Colonic mucosa (tissue), 4 donors: ENCODE measurements at regions not wholly inside any gene's neighbourhood (a gene's known extent, or its start where the extent isn't known, plus 50 kb on each side); places are given as distances from the start of the nearest gene placed in this dataset.

Experiments used
- DNase-seq: peaks from one replicate; pipeline ENCODE4 v3.0.0-alpha.2; 2020
- H3K27ac ChIP-seq: fragments of 200-600 bp; one replicate; pipeline ENCODE4 v1.8.0; 2021
- H3K27me3 ChIP-seq: fragments of 200-600 bp; one replicate; pipeline ENCODE4 v1.8.0; 2021
- H3K36me3 ChIP-seq: fragments of 200-600 bp; one replicate; pipeline ENCODE4 v1.8.0; 2021
- H3K4me1 ChIP-seq: fragments of 200-600 bp; one replicate; pipeline ENCODE4 v1.8.0; 2021; ENCODE audit warnings: mild to moderate bottlenecking
- H3K4me3 ChIP-seq: fragments of 200-600 bp; one replicate; pipeline ENCODE4 v1.8.0; 2021
- H3K9ac ChIP-seq, 2 donors: one replicate each; pipeline ENCODE4 v1.7.0; 2013; ENCODE audit warnings: control low read depth in 2 of 2, low read depth in 2 of 2, low read length in 2 of 2
- H3K9me3 ChIP-seq: fragments of 200-600 bp; one replicate; pipeline ENCODE4 v1.8.0; 2021
- intact Hi-C: fragments of 100-400 bp; cut with DNase I; formaldehyde crosslinking; loops from one replicate; pipeline ENCODE4 v1.14.1; 2022
- TF ChIP-seq, protein P1 (sequence below): fragments of 200-600 bp; IDR thresholded peaks from one replicate; pipeline ENCODE4 v1.8.0; 2022; ENCODE audit warnings: antibody characterized with exemption, mild to moderate bottlenecking
- donor health status: healthy.
- donor health status: DM: no; HTN: no; CAD: no.
- donor health status: DM: no; HTN: no; CAD: no.

DNA sequence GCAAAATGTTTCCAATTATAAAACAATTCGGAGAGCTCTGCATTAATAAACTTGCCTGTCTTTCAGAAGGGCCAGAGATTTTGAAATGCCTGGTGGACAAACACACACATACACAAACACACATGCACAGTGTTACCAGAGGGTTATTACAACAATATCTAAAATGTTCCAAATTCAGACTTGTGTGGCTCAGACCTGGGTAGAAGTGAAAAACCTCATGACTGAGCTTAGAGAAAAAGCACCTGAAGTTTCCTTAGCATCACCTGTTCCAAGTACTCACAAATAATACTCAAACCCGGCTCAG lies 247.9 kb downstream of the FOXD2 start:
- Histone ChIP-seq H3K9ac (no peak overlapping the region), H3K27ac (no peak overlapping the region), H3K36me3 (no peaks in the 10 kb centered on the region), H3K27me3 (no peaks in the 10 kb centered on the region), H3K4me1 (no peaks in the 10 kb centered on the region), H3K4me3 (no peak overlapping the region), H3K9me3 (no peaks in the 10 kb centered on the region)
- intact Hi-C loops, result no loop called here
- peak; percentile 11 for DNase-seq
- TF ChIP-seq, protein P1, sequence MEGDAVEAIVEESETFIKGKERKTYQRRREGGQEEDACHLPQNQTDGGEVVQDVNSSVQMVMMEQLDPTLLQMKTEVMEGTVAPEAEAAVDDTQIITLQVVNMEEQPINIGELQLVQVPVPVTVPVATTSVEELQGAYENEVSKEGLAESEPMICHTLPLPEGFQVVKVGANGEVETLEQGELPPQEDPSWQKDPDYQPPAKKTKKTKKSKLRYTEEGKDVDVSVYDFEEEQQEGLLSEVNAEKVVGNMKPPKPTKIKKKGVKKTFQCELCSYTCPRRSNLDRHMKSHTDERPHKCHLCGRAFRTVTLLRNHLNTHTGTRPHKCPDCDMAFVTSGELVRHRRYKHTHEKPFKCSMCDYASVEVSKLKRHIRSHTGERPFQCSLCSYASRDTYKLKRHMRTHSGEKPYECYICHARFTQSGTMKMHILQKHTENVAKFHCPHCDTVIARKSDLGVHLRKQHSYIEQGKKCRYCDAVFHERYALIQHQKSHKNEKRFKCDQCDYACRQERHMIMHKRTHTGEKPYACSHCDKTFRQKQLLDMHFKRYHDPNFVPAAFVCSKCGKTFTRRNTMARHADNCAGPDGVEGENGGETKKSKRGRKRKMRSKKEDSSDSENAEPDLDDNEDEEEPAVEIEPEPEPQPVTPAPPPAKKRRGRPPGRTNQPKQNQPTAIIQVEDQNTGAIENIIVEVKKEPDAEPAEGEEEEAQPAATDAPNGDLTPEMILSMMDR, result no peak

DNA sequence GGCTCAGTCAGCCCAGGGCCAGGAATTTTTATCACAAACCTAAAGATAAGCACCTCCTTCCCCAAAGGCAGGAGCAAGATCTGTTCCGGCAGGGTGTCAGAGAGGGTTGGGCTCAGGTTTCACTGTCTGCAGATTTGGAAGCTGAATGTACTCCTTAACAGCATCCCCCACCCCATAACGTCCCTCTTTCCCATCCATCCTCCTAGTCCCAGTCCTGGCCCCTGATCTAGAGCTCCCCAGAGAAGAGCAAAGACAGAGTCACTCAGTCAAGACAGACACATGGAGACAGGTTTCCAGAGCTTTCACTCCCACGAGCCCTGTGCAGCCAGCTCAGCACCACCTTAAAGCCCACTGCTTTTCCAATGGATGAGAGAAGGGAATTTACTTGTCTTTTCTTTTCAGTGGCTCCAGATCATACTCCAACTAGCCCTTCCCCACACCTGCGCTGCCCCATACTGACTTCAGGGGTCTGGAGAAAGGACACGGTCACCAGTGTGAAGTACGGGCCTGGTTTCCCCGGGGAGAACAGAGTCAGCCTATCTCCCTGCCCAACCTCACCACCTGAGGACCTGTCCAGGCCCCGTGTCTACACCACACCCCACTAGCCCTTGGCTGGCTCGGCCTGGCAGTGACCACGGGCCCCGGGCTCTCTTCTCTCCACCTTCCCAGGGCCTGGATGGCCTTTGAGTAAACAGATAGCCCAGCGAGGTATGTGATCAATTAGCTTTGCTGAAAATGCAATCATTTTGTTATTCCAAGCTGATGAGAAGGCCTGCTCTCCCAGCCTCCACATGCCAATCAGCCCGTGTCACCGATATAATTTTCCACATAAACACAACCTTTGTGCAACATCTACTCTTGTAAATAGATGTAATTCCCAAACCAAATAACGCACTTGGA lies 249.1 kb downstream of the FOXD2 start:
- no peaks in the 10 kb centered on the region for H3K9me3 ChIP-seq
- TF ChIP-seq, protein P1, result no peak
- no peak overlapping the region for H3K9ac ChIP-seq
- no peaks in the 10 kb centered on the region for H3K36me3 ChIP-seq
- no peak overlapping the region for H3K4me3 ChIP-seq
- no peaks in the 10 kb centered on the region for H3K27me3 ChIP-seq
- DNase-seq, result peak; percentile 17
- intact Hi-C loops, result no loop called here
- no peaks in the 10 kb centered on the region for H3K4me1 ChIP-seq
- no peak overlapping the region for H3K27ac ChIP-seq

DNA sequence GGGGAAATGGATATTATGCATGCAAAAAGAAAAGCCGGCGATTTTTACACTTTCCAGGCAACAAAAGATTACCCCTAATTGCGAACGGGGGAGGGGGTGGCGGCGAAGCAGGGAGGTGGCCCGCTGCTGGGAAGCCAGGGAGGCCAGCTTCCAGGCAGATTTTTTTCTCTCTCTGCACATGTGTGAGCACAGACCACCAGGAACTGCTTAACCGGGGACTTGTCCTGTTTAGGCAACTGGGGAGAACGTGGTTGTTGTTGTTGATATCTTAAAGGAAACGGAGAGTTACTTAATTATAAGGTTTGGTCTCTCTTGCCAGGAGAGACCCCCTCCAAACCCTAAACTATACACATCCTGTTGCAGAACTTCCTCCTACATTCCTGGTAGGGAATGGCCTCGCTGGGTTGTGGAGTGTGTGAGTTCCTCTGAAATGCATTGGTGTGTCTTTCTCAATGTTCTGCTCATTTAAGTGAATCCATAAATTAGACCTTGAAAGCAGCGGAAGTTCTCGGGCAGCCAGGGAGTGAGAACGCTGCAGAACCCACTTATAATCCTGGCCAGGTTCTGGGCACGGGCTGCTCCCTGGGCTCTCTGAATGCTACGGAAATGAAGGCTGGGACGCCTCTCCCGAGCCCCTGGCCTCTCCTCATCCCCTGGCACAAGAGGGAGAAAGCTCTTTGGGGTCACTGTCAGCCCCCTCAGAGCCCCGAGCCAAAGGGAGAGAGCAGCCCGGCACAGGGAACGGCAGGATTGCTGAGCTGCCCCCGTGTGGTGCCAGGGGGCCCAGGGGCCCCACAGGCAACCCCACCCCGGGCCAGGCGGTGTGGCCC lies 250.0 kb downstream of the FOXD2 start:
- peak; percentile 13 for DNase-seq
- Histone ChIP-seq H3K4me3 (no peak overlapping the region), H3K4me1 (no peaks in the 10 kb centered on the region), H3K27ac (no peak overlapping the region), H3K9ac (no peak overlapping the region), H3K36me3 (no peaks in the 10 kb centered on the region), H3K27me3 (no peaks in the 10 kb centered on the region), H3K9me3 (no peaks in the 10 kb centered on the region)
- TF ChIP-seq, protein P1, result no peak
- intact Hi-C loops, result no loop called here

DNA sequence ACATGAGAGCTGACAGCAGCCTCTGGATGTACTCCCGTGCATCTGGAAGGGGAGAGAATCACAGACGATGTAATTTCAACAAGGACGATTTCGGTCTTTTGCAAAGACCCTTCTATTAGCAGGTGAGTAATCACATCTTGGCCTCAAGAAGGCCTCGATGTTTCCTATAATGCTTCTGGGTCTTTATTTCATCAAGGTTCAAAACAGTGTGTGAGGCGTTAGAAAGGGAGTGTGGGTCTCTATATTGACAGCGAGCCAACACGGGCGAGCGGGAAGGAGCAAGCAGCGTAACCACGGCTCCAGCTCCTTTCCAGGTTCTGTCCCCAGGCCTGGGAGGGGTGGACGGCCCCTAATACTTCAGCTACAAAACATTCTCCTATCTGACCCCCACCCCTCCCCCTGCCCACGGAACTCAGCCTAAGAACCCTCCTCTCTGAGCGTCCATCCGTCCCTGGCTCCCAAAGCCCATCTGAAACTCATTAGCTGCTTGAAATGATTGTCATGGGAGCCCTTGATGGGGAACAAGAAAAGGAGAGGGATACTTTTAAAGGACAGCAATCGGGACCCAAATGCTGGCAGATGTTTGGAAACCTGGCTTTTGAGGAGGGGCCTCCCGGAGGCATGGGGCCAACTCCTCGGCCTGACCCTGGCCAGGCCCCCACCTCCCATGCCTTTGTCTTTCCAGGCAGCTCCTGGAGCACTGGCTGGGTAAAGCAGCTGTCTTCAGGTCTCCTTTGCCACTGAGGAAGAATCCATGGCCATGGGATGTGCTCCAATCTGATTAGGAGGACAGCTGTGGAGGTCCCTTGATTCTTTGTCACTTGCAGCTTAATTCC lies 250.8 kb downstream of the FOXD2 start:
- H3K9ac ChIP-seq, result no peak overlapping the region
- intact Hi-C loops, result no loop called here

DNA sequence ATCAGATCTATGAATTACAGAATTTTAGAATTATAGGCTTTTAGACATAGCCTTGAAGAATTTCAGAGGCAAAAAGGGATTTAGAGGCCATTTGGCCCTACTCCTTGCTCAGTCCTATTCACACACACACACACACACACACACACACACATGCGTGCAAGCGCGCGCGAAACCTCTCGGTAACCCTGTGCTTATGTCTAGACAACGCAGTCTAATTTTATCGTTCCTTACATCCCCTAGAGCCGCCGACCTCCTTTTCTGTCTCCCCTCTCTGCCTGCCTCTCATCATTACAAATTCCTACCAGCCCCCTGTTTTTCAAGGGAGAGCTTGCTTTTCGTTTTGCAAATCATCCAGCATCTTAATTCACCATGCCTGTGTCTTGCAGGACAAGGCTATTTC lies 252.1 kb downstream of the FOXD2 start:
- intact Hi-C loops, result no loop called here
- no peaks in the 10 kb centered on the region for H3K9me3 ChIP-seq
- H3K9ac ChIP-seq, result no peak overlapping the region
- H3K36me3 ChIP-seq, result no peaks in the 10 kb centered on the region
- H3K4me1 ChIP-seq, result no peaks in the 10 kb centered on the region
- TF ChIP-seq, protein P1, result no peak
- H3K27me3 ChIP-seq, result no peaks in the 10 kb centered on the region
- no peak overlapping the region for H3K4me3 ChIP-seq
- DNase-seq, result peak; percentile 16
- no peak overlapping the region for H3K27ac ChIP-seq

More for the DNA sequence above, 250.8 kb downstream of the FOXD2 start:
- H3K27me3 ChIP-seq, result no peaks in the 10 kb centered on the region
- H3K4me3 ChIP-seq, result no peak overlapping the region
- no peak overlapping the region for H3K27ac ChIP-seq
- TF ChIP-seq, protein P1, result no peak
- no peaks in the 10 kb centered on the region for H3K36me3 ChIP-seq
- H3K4me1 ChIP-seq, result no peaks in the 10 kb centered on the region
- peak; percentile 16 for DNase-seq
- H3K9me3 ChIP-seq, result no peaks in the 10 kb centered on the region
